ENCODE measurements at regions not wholly inside any gene's neighbourhood (a gene's known extent, or its start where the extent isn't known, plus 50 kb on each side); places are given as distances from the start of the nearest gene placed in this dataset.
"Not testable (repeated sequence)": the region's sequence is repeated elsewhere in the genome, so short reads cannot be mapped to it uniquely, and the experiment has no call there.

GRCh38 chr10:4154191-4154715, 369.2 kb upstream of the KLF6 start:
- no peak overlapping the region for H3K27ac Mint-ChIP-seq
- no peak for TF ChIP-seq CTCF (IDR thresholded peaks at IDR 0.05)
- intact Hi-C loops (cut with micrococcal nuclease) = no loop called here
- CTCF ChIA-PET = interaction anchor here (1.7 kb wide), 1 partner anchor 9 kb away, joined by 3 read pairs; no protein-coding TSS in a partner anchor
- H3K4me1 Mint-ChIP-seq (ENCODE audit: low read depth) = peaks cover 14% of the 10 kb centered on the region
- POLR2A ChIA-PET = interaction anchor here (1.2 kb wide), 1 partner anchor 196 kb away, joined by 3 read pairs; no protein-coding TSS in a partner anchor
- H3K27me3 Mint-ChIP-seq = no peaks in the 10 kb centered on the region
- H3K4me3 Mint-ChIP-seq = no peak overlapping the region
- no peaks in the 10 kb centered on the region for H3K9me3 Mint-ChIP-seq
- DNase-seq (no peak), ATAC-seq (peak; percentile 27)
- H3K36me3 Mint-ChIP-seq (ENCODE audit: low read depth) = no peaks in the 10 kb centered on the region

- Mint-ChIP-seq H3K36me3 (ENCODE audit: low read depth) (no peaks in the 10 kb centered on the region), H3K4me3 (no peak overlapping the region), H3K9me3 (no peaks in the 10 kb centered on the region), H3K4me1 (ENCODE audit: low read depth) (peaks cover 14% of the 10 kb centered on the region), H3K27ac (no peak overlapping the region), H3K27me3 (no peaks in the 10 kb centered on the region)
- ATAC-seq (no peak), DNase-seq (no peak)
- no peak for TF ChIP-seq CTCF (IDR thresholded peaks at IDR 0.05)
- intact Hi-C loops (cut with micrococcal nuclease) = no loop called here
- ChIA-PET POLR2A (no interaction called here), CTCF (no interaction called here)
These were observed 366.5 kb upstream of the KLF6 start for GRCh38 chr10:4151466-4151865.

GRCh38 chr10:4150676-4151075, 365.7 kb upstream of the KLF6 start:
- no peak for TF ChIP-seq CTCF (IDR thresholded peaks at IDR 0.05)
- Mint-ChIP-seq H3K36me3 (ENCODE audit: low read depth) (no peaks in the 10 kb centered on the region), H3K9me3 (no peaks in the 10 kb centered on the region), H3K4me1 (ENCODE audit: low read depth) (peaks cover 14% of the 10 kb centered on the region), H3K27ac (no peak overlapping the region), H3K4me3 (no peak overlapping the region), H3K27me3 (no peaks in the 10 kb centered on the region)
- DNase-seq (no peak), ATAC-seq (no peak)
- intact Hi-C loops (cut with micrococcal nuclease) = no loop called here
- POLR2A ChIA-PET = no interaction called here
- CTCF ChIA-PET = no interaction called here

- H3K4me1 Mint-ChIP-seq (ENCODE audit: low read depth); CTCF ChIA-PET; H3K27ac Mint-ChIP-seq; intact Hi-C loops (cut with micrococcal nuclease); H3K36me3 Mint-ChIP-seq (ENCODE audit: low read depth); POLR2A ChIA-PET; DNase-seq; H3K9me3 Mint-ChIP-seq; H3K4me3 Mint-ChIP-seq; H3K27me3 Mint-ChIP-seq; ATAC-seq: not testable (repeated sequence)
These were observed 364.5 kb upstream of the KLF6 start for GRCh38 chr10:4149460-4149859.

GRCh38 chr10:4147245-4147644, 362.2 kb upstream of the KLF6 start:
- no peaks in the 10 kb centered on the region for H3K4me1 Mint-ChIP-seq (ENCODE audit: low read depth)
- no peak overlapping the region for H3K4me3 Mint-ChIP-seq
- intact Hi-C loops (cut with micrococcal nuclease) = no loop called here
- peaks cover 2% of the 10 kb centered on the region for H3K9me3 Mint-ChIP-seq
- peaks cover under 1% of the 10 kb centered on the region for H3K36me3 Mint-ChIP-seq (ENCODE audit: low read depth)
- ATAC-seq = no peak
- POLR2A ChIA-PET = no interaction called here
- no peak overlapping the region for H3K27ac Mint-ChIP-seq
- CTCF ChIA-PET = no interaction called here
- H3K27me3 Mint-ChIP-seq = no peaks in the 10 kb centered on the region
- no peak for DNase-seq
- TF ChIP-seq CTCF (IDR thresholded peaks at IDR 0.05) = no peak

- intact Hi-C loops (cut with micrococcal nuclease) = no loop called here
- no peak for DNase-seq
- H3K27me3 Mint-ChIP-seq = no peaks in the 10 kb centered on the region
- no peaks in the 10 kb centered on the region for H3K4me1 Mint-ChIP-seq (ENCODE audit: low read depth)
- ATAC-seq = no peak
- ChIA-PET POLR2A (no interaction called here), CTCF (no interaction called here)
- peaks cover 18% of the 10 kb centered on the region for H3K9me3 Mint-ChIP-seq
- TF ChIP-seq CTCF (IDR thresholded peaks at IDR 0.05) = no peak
- peaks cover 7% of the 10 kb centered on the region for H3K36me3 Mint-ChIP-seq (ENCODE audit: low read depth)
- no peak overlapping the region for H3K27ac Mint-ChIP-seq
- no peak overlapping the region for H3K4me3 Mint-ChIP-seq
These were observed 359.8 kb upstream of the KLF6 start for GRCh38 chr10:4144817-4145216.
